RKO (cell line): ENCODE measurements at regions not wholly inside any gene's neighbourhood (a gene's known extent, or its start where the extent isn't known, plus 50 kb on each side); places are given as distances from the start of the nearest gene placed in this dataset.

Experiments used
- DNase-seq: peaks from one replicate; pipeline ENCODE4 v3.0.0-alpha.2; 2016; ENCODE audit warnings: low spot score

DNA sequence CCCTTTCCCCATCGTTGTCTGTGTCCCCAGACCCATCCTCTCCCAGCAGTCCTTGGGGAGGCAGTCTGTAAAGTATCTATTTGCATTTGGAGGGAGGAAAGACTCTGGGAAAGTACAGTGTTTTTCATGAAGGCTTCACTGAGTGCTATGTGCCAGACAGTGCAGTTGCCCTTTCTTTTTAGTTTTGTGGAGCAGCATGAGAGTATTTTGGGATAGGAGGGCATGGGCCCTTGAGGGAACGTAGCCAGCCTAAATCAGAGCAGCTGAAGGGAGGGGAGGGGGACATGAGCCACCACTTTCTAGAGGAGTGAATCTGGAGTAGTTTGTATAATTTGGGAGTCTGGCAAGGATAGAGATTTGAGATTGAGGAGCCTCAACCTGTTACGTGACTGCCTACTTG is 404.0 kb upstream of the KAZN start:
- no peak for DNase-seq

DNA sequence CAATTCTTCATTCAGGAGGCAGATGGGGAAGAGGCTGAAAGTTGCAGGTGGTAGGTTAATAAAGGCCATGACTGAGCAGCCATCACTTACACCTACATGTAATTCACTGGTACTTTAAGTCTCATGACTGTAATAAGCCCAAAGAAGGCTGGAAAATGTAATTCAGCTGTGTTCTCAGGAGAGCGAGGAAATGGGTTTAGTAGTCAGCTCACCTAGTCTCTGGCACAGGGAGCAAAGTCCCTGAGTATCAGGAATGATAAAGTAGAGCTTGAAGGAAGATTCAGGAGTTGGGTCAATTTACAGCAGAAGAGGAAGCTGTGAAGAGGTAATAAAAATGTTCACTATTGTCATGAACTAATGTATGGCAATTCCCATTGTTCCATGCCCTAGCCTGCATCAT is 393.4 kb upstream of the KAZN start:
- no peak for DNase-seq

DNA sequence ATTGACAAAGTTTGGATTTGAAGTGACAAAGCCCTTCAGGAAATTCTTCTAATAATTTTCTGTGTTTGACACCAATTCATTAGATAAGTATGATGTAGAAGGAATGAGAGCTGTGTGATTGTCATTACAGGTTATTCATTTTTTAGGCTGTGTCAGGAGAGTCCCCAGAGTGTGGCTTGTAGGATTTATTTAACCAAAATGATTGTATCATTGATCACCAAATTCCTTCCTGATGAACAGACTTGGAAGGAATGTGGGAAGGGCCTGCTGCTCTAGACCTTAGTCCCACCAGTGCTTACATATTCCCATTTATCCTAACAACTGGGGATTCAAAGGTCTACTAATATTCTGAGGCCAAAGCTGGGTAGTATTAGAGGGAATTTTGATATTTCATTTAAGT is 383.3 kb upstream of the KAZN start:
- DNase-seq = no peak

DNA sequence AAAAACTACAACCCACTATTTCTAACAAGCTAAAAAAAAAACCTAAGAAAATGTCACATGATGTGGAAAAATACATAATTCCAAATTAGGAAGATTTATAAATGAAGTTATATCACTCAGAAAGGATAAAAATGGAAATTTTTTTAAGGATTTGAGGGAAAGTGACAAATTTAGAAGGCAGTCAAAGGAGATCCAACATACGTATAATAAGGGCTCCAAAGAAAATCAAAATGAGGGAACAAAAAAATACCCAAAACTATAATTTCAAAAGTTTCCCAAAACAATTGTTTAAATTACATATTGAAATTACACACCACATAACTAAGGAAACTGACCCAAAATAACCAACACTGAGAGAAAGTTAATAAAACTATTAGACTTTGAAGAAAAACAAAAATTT is 381.1 kb upstream of the KAZN start:
- no peak for DNase-seq

DNA sequence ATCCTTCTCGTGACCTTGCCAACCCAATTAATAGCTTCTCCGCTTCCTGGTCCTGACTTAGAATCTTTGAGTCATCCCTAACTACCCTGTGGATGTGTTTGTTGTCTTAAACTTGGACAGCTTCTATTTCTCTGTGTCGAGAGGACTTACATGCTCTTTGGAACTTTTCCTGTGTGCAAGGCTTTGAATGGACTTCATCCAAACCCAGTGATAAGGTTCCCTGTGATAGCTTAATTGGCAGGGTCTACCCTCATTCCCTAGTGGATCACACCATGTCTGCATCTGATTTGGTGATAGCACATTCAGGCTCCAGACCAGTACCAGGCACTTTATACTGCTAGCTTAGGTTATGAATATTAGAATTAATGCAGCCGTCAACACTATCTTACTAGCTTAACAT is 378.2 kb upstream of the KAZN start:
- DNase-seq = no peak

DNA sequence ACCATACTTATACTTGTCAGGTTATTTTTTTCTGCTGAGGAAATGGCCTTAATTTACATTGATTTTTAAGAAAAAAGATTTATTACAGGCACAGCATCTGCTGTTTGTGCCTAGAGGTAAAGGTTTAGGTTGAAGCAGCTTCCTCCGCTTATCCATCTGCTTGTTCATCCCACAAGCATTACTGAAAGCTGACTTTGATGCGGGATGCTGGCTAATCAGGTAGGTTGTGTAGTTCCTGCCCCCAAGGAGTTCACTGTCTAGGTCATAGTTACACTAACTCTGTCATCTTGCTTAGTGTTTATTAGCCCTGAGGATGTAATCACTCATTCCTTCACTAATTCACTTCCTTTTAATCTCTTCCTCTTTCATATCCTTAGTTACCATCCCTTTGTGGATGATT is 377.7 kb upstream of the KAZN start:
- no peak for DNase-seq

DNA sequence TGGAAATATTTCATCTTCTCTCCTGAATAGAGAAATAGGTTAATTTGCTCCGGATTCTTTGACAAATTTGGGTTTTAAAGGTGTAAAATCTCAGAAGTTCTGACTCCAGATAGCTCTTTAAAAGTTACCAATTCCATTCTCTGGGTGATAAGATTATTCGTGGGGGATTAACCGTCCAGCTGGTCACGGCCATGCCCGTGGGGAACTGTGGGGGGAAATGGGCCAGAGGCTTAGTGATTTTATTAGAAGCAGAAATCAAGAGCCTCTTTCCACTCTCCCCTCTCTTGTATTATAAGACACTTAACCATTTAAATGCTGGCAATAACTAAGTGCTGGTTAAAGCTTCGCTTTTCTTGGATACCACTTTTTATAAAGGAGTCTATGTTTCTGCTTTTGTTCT is 376.4 kb upstream of the KAZN start:
- DNase-seq = no peak

DNA sequence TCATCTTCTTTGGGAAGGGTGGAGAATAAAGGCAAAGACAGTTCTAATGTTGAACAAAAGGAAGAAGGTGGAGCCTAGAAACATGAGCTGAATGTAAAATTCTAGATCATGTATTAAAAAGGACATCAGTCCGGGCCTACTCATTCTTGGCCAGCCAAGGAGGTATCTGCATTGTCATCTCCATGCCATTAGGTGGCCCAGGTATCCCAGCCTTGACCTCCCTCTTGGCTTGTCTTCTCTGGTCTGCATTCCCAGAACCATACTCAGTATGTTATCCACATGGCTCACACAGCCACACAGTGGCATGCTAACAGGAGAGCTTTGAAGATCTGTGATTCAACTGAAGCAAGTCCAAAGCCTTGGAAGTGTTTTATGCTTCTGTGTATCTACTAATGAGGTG is 369.8 kb upstream of the KAZN start:
- no peak for DNase-seq

DNA sequence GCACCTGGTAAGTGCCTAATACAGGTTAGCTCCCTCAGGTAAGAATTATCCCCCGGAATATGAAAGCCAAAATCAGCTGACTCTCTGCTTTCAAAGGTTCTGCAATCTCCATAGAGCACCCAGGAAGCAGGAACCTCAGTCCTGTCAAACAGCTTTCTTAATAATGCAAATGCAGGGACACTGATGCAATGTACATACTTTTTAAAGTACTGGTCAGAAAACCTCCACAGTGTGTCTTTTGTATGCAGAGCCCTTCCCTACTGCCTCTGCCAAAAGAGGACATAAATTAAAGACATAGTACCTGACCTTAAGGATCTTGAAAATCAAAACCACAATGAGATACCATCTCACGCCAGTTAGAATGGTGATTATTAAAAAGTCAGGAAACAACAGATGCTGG is 365.0 kb upstream of the KAZN start:
- DNase-seq = no peak

DNA sequence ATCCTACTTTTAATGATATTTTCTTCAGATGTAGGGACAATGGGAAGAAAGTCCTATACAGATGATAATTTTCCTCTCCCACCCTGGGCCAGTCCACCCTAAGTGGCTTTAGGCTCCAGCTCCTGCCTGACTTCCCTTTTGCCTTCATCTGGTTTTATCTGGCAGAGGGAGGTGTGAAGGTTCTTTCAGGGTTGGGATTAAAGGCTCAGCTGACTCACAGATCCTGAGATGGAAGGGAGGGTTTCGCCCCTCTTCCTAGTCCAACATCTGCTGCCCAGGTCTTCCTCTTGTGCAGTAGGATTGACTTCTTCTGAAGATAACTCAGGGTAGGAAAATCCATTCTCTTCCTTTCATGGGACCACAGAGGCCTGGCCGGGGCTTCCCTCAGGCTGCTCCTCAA is 362.4 kb upstream of the KAZN start:
- no peak for DNase-seq

DNA sequence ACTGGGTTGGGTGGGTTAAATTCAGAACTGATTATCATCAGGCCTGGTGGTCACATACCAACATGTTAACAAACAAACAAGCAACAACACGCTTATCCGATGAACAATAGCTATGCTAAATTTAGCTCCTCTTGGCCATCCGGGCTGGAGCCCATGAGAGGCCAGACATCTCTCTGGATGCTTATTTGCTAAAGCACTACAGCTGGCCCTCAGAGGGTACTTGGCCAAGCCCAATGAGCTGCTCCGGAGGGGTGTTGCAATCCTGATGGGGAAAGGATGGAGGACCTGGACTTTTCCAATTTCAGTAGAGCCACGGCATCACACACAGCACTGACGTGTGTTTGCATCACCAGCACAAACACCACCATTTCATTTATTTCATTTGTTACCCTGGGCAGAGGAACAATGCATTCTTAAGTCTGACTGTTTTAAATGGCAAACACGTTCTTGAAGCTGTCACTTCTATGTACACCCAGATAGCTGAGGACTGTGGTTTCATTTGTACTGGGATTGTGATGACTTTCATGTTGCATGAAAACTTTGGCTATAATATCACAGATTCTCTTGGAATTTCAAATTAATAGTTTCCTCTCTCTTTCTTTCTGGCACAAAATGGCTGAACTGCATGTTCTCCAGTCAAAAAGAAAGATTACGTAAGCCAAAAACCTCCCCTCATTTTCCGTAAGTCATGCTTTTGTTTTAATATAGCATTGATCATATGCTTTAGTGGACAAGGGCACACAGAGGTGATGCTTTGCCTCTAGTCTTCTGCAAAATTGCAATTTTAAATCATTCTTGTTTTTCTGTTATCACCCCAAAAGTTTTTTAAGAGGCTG is 359.8 kb upstream of the KAZN start:
- no peak for DNase-seq

DNA sequence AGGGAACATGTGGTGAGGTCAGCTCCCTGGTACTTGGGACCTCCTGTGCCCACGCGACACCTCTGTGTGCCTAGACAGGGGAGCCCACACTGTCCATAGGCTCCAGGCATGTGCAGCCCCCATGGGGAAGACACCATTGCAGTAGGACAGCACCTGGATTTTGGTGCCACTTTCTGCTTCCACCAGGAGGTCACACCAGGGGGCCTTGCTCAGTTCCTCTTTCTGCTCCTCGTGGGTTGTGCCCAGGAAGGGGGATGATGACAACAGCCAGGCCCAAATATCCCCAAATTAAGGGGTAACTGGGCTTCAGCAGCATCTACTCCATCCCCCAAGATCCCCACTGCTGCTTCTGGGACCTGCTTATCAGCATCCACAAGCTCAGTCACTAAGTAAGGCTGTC is 358.2 kb upstream of the KAZN start:
- DNase-seq = no peak

DNA sequence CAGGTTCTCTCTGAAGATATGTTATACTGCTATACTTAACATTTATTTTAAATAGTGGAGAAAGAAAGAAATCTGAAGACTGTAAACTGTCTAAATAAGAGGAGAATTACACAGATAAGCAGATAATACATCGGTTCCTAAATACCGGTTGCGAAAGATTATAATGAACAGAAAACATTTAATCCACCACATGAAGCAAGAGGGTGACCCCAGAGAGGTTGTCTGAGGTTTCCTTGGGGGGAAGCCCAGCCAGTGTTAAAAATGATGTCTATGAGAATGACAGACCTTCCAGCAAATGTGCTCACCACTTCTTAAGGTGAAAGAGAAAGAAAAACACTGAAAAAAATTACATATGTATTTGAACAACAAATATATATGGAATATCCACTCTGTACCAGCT is 356.4 kb upstream of the KAZN start:
- DNase-seq = no peak

DNA sequence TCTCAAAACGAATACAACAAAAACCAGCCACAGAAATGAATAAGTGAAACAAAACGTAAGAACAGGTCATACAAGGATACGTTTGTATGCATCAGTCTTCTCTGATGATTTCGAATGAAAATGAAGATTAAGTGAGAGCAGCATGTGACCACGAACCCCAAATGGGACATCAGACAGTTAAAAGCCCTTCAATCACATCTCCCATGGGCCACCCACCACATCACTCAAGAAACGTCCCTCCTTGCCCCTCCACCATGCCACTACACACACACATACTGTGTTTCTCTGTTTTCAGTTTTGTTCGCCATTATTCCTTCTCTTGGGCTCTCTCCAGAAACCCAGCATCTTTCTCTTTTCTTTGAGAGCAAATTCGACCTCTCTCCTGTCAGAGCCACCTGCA is 355.6 kb upstream of the KAZN start:
- no peak for DNase-seq

DNA sequence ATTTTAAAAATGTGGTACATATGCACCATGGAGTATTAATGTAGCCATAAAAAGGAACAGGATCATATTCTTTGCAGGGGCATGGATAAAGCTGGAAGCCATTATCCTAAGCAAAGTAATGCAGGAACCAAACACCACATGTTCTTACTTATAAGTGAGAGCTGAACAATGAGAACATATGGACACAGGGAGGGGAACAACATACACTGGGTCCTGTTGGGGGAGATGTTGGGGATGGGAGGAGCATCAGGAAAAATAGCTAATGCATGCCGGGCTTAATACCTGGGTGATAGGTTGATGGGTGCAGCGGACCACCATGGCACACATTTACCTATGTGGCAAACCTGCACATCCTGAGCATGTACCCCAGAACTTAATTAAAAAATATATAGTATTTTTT is 352.5 kb upstream of the KAZN start:
- DNase-seq = no peak

DNA sequence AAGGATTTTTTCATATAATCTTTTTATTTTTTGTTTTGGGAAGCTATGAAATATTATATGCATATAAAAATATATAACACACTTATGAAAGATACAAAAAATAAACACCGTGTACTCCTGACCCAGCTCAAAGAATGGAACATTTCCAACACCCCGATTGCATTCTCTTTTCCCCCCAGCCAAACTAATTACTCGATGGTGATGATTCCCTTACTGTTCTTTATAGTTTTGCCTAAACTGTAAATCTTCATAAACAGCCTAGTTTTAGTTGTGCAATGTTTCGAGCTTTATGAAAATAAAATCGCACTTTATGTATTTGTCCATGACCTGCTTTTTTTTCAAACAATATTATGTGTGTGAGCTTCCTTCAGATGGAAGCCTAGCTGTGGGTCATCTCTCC is 352.0 kb upstream of the KAZN start:
- no peak for DNase-seq

DNA sequence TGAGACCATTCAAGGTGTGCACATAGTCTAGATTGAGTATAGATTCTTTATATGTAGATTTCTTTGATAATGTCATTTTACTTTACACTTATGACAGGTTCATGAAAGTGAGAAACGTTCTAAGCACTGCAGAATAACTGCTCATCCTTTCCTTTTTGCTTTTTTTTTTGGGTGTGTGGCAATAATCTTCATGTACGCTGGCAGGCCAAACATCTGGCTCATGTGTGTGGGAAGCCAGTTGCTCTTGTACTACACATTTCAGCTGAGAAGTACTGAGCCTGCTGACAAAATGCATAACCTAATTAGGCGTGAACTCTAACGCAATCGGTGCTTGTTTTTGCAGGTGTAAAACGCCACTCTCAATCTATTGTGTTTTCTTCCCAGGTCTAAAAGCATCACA is 350.8 kb upstream of the KAZN start:
- no peak for DNase-seq

DNA sequence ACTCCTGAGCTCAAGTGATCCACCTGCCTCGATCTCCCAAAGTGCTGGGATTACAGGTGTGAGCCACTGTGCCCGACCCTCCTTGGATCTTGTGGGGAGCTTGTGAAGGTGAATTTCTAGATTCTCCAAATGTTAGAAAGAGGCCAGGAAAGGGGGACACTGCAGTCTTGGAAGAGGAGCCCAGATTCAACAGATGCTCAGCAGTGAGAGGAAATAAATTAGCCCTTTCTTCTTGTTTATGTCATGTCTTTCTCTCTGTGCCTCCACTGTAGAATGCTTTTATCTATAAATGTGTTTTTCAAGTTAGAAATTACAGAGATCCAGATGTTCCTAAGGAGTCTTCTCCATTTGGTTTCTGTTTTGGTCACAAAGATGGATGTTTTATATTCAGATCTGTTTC is 346.6 kb upstream of the KAZN start:
- no peak for DNase-seq

DNA sequence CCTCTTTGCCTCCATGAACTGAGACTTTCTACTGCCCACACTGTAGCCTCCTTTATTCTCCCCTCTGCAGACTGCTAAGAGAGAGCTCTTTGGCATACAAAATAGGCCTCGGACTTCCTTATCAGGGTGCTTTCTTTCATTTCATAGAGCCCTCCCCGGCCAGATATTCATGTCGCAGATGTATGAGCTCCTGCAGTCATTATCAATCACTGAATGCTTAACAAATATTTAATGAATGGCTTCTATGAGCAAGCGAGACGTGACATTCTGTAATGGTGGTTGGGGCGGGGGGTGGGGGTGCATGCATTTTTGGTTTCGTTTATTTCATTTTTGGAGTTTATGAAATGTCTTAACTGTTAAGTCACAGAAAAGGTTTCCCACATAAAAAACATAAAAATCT is 344.8 kb upstream of the KAZN start:
- DNase-seq = no peak

DNA sequence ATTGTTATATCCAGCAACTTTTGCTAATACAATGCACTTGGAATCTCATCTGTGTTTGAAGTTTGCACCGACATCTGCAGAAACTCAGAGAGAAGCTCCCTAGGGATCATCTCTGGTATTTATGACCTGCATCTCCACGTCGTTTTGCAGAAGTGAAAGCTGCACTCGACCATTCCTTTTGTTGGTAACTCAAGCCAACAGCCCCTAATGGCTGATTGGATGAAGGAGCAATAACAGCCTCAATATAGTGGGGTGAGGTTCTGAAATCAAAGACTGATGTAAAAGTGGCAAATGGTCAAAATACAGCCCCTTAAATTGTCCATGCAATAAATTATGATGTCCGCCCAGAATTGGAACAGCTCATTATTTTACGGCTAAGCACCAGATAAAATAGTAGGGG is 344.2 kb upstream of the KAZN start:
- DNase-seq = no peak

DNA sequence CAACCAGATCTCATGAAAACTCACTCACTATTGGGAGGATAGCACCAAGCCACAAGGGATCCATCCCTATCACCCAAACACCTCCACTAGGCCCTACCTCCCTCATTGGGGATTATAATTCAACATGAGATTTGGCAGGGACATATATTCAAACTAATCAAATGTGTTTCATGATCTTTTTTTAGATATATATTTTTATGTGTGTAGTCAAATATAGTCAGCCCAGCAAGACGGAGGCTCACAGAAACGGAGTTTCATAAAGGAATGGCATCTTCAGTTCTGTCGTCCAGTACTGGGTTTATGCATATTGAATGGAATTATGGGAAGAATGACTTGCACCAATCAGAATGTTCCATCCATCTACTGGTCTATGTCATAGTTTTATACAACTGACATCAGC is 343.3 kb upstream of the KAZN start:
- no peak for DNase-seq

DNA sequence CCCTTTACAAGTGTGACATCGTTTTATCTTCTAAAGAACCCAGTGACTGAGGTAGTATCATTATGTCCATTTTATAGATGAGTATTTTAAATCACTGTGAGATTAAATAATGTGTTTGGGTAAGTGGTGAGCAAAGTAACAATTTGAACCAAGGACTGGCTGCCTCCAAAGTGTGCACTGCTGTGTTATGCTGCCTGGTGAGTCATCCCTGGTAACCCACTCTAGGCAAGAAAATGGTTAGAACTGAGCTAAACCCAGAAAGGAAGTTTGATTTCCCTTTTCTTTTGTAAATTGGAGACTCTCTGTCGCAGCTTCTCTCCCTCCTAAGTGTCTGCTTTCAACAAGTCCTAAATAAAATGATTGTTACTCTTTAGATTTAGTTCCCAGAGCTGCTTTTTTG is 342.8 kb upstream of the KAZN start:
- no peak for DNase-seq

DNA sequence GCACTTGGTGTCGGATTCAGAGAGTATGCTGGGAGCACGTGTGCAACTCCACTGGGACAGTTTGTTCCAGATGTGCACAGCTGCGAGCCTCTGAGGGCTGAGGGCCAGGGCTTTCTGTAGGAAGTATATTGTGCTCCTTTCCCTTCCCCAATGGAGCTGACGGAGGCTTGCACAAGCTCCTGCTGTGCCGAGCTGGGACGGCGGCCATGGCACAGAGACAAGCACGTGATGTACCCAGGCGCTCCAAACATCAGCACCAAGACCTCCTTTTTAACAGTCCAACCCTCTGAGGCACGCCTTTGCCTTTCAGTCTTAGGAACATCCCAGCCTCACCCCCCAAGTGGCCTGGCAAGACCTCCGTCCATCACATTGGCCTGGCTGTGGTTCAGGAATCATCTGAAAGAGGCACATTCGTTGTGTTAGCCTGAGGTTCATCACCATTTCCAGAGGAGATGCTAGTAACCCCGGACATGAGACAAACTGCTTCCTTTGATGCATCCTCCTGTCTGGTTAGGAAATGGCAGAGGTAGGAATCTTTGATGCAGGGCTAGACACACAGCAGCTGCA is 339.2 kb upstream of the KAZN start:
- DNase-seq = no peak

DNA sequence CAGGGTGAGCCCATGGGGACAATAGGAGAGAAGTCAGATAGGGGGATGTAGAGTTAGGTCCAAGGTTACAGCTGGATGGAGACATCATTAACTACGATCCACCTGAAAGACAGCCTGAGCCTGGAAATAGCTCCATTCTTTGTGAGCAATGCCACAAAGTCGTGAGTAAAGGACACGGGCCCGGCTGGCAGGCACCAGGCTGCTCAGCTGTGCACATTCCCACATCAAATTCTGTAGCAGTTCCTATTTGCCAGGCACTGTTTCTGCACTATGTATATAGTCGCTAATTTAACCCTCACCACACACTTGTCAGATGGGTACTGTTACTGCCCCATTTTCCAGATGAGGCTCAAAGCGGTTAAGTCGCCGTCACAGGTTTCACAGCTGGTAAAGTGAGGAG is 338.0 kb upstream of the KAZN start:
- no peak for DNase-seq
